Muscle of arm (tissue), 1 donor: ENCODE measurements at regions not wholly inside any gene's neighbourhood (a gene's known extent, or its start where the extent isn't known, plus 50 kb on each side); places are given as distances from the start of the nearest gene placed in this dataset.

Experiments
- DNase-seq: peaks from one replicate; pipeline ENCODE4 v3.0.0-alpha.2; 2013

DNA sequence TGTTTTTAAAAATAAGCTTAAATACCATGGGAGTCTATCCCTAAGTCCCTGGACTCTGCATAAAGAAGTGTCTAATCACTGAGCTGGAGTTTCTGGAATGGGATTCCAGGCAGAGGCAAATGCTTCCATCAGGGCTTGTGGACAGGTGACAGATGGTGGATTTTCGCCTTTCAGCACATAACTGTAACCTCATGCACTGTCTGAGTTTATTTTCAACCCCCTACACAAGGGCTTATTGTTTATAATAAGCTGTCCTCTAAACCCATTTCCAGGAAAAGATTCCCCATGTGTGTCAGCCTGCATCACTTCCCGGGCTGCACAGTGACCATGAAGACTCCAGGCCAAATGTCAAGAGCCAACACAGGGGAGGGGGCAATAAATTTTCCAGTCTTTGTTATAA lies 264.0 kb downstream of the PIK3R1 start:
- DNase-seq: no peak

DNA sequence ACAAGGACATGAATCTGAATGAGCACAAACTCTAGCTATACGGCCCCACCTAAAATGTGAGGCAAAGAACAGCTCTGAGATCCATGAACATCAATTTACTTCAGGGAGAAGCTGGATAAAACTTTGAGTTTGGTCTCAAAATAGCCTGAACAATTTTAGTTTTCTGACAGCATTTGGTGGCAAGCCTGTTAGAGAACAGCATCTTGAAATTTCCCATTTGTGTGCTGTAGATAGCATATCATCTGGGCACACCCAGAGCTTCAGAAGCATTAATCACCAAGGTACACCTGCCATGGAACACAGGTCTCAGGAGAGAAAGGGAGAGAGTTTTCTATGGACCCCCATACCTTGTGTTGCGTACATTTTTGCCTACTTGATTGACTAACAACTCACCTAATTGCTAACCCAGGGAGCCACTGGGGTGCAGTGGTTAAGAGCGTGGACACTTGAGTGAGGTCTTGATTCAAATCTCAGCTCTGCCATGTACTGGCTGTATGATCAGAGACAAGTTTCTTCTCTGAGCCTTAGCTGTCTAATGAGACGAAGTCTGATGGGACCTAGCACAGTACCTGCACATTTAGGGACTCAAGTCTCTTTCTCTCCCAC lies 264.9 kb downstream of the PIK3R1 start:
- DNase-seq: no peak

DNA sequence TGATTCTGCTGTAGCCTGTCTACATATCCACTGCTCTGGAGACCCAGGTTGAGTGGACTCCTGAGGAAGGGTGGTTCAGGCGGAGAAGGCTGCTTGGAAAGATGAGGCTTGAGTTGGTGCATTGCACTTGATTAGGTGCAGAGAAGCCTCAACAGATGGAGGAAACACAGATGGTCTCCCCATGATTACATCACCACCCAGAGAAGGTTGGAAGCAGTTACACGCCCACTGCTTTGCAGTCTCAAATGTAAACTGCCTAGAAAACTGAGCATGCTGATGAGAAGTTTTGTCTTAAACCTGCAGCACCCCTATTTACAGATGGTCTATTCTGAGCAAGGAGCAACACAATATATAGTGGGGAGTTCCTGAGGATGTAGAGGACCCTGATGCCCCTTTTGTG lies 266.6 kb downstream of the PIK3R1 start:
- DNase-seq: no peak

DNA sequence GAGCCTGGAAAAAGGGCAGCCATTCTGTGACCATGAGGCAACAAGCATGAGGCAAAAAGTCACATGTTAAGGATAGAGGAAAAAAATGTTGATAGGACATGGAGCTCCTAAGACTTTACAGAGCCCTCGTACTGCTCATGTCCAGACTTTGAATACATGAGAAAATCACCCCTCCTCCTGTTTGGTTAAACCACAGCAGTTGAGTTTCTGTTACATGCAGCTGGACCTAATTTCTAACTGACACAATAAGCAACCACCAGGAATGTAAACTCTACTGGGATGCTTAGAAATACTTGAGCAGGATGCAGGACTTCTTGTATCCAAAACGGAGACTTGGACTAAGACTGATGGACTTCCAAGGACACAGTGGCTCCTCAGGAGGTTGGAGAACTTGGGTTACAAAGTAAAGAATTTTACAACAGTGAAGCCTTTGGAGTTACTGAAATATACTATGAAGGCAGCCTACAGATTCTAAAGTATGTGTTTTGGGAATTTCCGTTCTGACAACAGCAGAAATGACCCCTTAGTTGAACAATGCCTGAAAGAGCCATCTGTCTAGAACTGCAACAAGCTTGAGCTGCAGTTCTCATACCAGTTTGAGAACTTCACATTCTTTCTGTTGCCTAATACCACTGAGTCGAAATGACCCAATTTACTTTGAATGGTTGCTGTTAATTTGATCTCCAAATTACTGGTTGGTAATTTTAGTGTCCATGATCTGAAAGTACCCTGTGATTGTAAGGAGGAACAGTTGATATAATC lies 268.9 kb downstream of the PIK3R1 start:
- DNase-seq: no peak

DNA sequence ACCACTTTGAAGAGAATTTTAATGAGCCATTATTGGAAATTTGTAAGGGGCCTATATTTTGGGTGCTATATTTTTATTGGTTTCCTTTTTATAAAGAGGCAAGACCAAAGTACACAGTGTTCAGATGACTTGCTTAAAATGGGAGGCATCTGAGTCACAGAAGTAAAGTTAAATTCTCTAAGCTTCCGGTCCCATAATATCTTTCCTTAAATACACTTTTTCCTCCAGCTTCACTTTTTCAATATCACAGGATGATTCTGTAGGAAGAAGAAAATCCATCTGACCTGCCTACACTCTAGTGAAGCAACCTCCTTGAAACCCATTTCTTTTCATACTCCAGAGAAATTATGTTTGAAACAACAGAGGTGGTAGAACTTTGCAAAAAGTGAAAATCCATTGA lies 274.0 kb downstream of the PIK3R1 start:
- DNase-seq: no peak

GRCh38 chr5:68490406-68490805 lies 274.9 kb downstream of the PIK3R1 start:
- DNase-seq: no peak

- DNase-seq: no peak
Measured at GRCh38 chr5:68494771-68495170, 279.2 kb downstream of the PIK3R1 start.

DNA sequence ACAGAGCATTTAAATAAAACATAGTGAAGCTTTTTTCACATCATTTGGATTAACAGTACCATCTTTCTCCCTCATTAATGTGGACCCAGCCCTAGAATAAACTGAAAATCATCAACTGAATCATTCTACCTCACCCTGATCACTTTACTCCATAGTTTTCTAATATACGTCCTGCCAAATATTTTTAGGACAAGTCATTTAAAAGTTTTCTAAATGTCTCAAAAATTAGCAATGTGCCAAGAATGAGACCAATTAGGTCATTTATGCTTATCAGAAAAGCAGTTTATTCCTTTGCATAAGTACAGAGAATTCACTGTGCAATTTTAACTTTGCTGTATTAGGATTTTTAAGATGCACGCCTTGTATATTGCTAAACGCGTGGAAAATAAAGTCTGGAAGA lies 284.4 kb downstream of the PIK3R1 start:
- peak; percentile 7 for DNase-seq

DNA sequence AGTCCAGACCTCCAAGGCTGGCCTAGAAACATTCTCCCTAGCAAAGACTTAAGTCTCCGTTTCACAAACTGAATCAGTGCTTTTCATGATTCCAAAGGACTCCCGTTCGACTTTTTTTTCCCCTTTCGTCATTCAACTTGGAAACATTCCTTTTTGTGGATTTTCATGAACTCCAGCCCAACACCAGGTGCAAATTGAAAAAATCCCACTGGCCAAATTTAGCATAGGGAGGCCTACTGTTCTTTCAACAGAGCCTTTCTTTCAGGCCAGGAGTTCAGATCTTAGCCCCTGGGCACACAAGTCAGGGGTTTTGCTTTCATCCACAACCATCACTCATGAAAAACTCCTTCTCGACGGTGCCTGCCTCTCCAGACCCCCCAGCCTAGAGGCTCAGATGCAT lies 285.3 kb downstream of the PIK3R1 start:
- DNase-seq: peak; percentile 33

GRCh38 chr5:68502531-68502930 lies 287.0 kb downstream of the PIK3R1 start:
- DNase-seq: no peak

GRCh38 chr5:68504306-68504705 lies 288.8 kb downstream of the PIK3R1 start:
- no peak for DNase-seq

DNA sequence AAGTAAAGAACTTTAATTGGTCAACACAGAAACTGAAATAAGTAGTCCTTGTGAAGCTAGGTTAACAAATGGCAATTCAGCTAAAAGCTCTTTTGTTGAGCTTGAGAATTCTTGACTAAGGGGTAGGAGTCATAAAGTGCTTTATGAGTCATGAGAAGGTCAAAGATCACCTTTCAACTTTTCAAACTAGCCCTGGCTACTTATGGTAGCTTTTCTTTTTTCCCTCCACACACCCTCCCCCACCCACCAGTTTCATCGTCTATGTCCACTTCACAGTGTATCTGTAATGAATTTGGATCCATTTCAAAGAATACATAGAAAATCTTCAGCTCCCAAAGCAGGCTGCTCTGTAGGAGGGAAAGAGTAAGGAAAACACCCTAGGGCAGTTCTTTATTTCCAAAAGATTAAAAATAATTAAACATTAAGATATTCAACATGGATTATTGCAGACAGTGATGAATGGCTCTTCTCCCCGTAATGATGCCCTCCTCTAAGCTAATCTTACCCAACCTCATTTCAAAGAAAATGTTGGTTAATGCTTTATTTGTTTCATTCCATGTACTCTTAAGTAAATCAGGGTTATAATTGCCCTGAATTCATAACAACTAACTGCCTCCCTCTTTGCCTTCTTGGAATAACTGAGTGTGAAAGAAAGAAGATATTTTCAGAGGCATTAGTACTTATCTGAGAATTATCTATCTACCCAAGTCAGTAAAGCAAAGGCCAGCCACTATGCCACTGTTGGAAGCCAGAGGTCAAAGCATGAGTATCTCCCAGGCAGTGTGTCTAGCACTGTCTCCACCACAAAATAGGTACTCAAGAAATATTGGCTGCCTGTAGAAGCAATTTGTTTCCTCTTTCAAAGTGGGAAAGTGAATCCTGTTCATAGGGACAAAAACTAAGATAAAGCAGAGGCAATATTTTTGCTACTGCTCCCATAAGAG lies 290.6 kb downstream of the PIK3R1 start:
- DNase-seq: no peak

DNA sequence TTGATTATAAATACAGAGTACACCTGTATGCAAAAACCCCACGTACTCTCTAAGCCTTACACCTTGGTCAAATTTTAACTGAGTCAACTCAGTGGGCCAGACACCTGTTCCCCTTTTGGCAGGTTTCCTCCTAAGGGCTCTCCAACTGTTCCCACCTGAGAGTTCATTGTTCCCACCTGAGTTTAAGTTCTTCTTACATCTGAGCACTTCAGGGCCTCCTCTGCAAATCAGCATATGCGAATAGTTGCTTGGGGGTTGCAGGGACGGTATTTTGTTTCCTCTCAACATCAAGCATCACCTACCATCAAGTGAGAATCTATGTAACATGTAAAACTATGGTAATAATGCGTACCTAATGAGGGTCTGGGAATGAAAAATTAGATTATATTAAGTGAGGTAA lies 300.0 kb downstream of the PIK3R1 start:
- no peak for DNase-seq

GRCh38 chr5:68518286-68518685 lies 302.7 kb downstream of the PIK3R1 start:
- no peak for DNase-seq

- no peak for DNase-seq
Measured at GRCh38 chr5:68519143-68519542, 303.6 kb downstream of the PIK3R1 start.

GRCh38 chr5:68521776-68522175 lies 306.2 kb downstream of the PIK3R1 start:
- DNase-seq: no peak

- no peak for DNase-seq
Measured at GRCh38 chr5:68522863-68523262, 307.3 kb downstream of the PIK3R1 start.

GRCh38 chr5:68528821-68529273 lies 313.3 kb downstream of the PIK3R1 start:
- DNase-seq: no peak

DNA sequence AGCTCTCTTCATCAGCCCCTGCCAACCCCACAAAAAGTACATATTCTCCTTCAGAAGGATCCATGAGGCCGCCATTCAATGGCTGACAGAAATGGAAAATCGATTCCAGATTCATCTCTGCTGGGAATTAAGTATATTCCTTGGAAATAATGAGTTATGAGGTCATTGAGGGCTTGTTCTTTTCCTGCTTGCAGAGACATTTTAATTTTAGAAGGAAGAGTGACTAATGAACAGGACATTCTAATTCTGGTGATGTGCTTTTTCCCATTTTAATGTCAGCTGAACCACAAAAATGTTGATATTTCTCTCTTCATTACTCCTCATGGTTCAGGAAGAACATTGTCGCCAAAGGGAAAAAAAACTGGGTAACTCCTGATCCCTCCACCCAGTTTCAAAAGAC lies 314.0 kb downstream of the PIK3R1 start:
- no peak for DNase-seq

GRCh38 chr5:68531970-68532369 lies 316.4 kb downstream of the PIK3R1 start:
- no peak for DNase-seq

DNA sequence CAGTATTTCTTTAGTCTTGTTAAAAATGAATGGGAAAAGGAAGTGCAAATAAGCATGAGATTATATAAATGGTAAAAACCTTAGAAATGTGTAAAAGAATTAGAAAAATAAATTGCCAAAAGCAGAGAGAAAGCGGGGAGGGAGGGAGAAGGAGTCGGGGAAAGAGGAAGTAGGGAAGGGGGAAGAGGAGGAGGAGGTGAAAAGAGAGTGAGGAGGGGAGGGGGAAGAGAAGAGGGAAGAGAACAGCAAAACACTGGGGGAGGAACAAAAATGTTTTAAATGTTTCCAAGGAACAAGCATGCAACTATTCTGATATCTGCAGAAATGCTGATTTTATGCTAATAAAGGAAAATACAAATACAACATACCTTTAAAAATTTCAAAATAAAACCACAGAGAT lies 317.5 kb downstream of the PIK3R1 start:
- no peak for DNase-seq

- DNase-seq: peak; percentile 15
Measured at GRCh38 chr5:68533571-68534084, 318.1 kb downstream of the PIK3R1 start.
